HFFc6 (cell line): ENCODE measurements at regions not wholly inside any gene's neighbourhood (a gene's known extent, or its start where the extent isn't known, plus 50 kb on each side); places are given as distances from the start of the nearest gene placed in this dataset.

Experiments used
- DNase-seq: peaks from one replicate; pipeline ENCODE4 v3.0.0-alpha.2; 2018
- H3K27ac Mint-ChIP-seq: 2 replicates; pipeline ENCODE4 v1.8.0; 2020; ENCODE audit warnings: mild to moderate bottlenecking, mixed read lengths
- H3K27me3 Mint-ChIP-seq: 2 replicates; pipeline ENCODE4 v1.8.0; 2021; ENCODE audit warnings: mild to moderate bottlenecking, moderate library complexity, mixed read lengths; ENCODE audit not compliant: insufficient read depth
- H3K36me3 Mint-ChIP-seq: 2 replicates; pipeline ENCODE4 v1.8.0; 2021; ENCODE audit warnings: low read depth, mixed read lengths
- H3K4me1 Mint-ChIP-seq: 2 replicates; pipeline ENCODE4 v1.8.0; 2020; ENCODE audit warnings: low read depth, mixed read lengths
- H3K4me3 Mint-ChIP-seq: 2 replicates; pipeline ENCODE4 v1.8.0; 2020; ENCODE audit warnings: mild to moderate bottlenecking, moderate library complexity, mixed read lengths
- H3K9me3 Mint-ChIP-seq: 2 replicates; pipeline ENCODE4 v1.8.0; 2020; ENCODE audit warnings: mild to moderate bottlenecking, mixed read lengths
- TF ChIP-seq, protein P1 (sequence below): fragments of 200-600 bp; sonication (generic); IDR thresholded peaks from 2 replicates; pipeline ENCODE4 v1.5.0; 2021; ENCODE audit warnings: antibody characterized with exemption, mild to moderate bottlenecking

- H3K27me3 Mint-ChIP-seq = no peaks in the 10 kb centered on the region
- H3K36me3 Mint-ChIP-seq = no peaks in the 10 kb centered on the region
- no peaks in the 10 kb centered on the region for H3K4me1 Mint-ChIP-seq
- TF ChIP-seq, protein P1, sequence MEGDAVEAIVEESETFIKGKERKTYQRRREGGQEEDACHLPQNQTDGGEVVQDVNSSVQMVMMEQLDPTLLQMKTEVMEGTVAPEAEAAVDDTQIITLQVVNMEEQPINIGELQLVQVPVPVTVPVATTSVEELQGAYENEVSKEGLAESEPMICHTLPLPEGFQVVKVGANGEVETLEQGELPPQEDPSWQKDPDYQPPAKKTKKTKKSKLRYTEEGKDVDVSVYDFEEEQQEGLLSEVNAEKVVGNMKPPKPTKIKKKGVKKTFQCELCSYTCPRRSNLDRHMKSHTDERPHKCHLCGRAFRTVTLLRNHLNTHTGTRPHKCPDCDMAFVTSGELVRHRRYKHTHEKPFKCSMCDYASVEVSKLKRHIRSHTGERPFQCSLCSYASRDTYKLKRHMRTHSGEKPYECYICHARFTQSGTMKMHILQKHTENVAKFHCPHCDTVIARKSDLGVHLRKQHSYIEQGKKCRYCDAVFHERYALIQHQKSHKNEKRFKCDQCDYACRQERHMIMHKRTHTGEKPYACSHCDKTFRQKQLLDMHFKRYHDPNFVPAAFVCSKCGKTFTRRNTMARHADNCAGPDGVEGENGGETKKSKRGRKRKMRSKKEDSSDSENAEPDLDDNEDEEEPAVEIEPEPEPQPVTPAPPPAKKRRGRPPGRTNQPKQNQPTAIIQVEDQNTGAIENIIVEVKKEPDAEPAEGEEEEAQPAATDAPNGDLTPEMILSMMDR = no peak
- H3K9me3 Mint-ChIP-seq = peaks cover 56% of the 10 kb centered on the region
- no peak overlapping the region for H3K27ac Mint-ChIP-seq
- no peak for DNase-seq
- no peak overlapping the region for H3K4me3 Mint-ChIP-seq
Measured at GRCh38 chr2:137764646-137765045, 199.6 kb upstream of the HNMT start.

GRCh38 chr2:137769406-137769805, 194.9 kb upstream of the HNMT start:
- H3K4me3 Mint-ChIP-seq = no peak overlapping the region
- H3K27me3 Mint-ChIP-seq = no peaks in the 10 kb centered on the region
- no peaks in the 10 kb centered on the region for H3K4me1 Mint-ChIP-seq
- TF ChIP-seq, protein P1 = no peak
- no peak for DNase-seq
- H3K27ac Mint-ChIP-seq = no peak overlapping the region
- H3K36me3 Mint-ChIP-seq = no peaks in the 10 kb centered on the region
- H3K9me3 Mint-ChIP-seq = peaks cover 35% of the 10 kb centered on the region

GRCh38 chr2:137770166-137770565, 194.1 kb upstream of the HNMT start:
- no peaks in the 10 kb centered on the region for H3K36me3 Mint-ChIP-seq
- no peak overlapping the region for H3K4me3 Mint-ChIP-seq

DNA sequence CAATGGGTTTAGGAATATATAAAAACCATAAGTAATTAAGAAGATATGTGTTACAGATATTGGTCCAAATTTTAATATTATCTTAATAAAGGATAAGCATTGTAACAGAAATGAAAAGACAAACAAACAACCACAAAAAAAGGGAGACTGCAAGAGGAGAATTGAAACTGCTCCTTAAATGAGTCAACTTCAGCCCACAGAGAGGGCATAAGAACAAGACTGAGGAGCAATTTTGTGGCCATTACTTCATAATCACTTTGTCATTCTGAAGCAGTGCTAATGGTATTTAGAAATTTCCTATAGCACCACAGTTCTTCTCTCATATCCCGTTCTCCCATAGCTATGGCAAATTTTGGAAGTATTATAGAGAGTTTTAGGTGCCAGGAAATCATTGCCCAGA, 193.2 kb upstream of the HNMT start:
- Mint-ChIP-seq H3K4me3 (no peak overlapping the region), H3K9me3 (peaks cover 31% of the 10 kb centered on the region), H3K36me3 (no peaks in the 10 kb centered on the region), H3K4me1 (no peaks in the 10 kb centered on the region), H3K27ac (no peak overlapping the region), H3K27me3 (no peaks in the 10 kb centered on the region)
- TF ChIP-seq, protein P1 = no peak
- DNase-seq = no peak

More at GRCh38 chr2:137770166-137770565, 194.1 kb upstream of the HNMT start:
- TF ChIP-seq, protein P1 = no peak
- Mint-ChIP-seq H3K9me3 (peaks cover 31% of the 10 kb centered on the region), H3K4me1 (no peaks in the 10 kb centered on the region), H3K27me3 (no peaks in the 10 kb centered on the region), H3K27ac (no peak overlapping the region)
- DNase-seq = no peak

DNA sequence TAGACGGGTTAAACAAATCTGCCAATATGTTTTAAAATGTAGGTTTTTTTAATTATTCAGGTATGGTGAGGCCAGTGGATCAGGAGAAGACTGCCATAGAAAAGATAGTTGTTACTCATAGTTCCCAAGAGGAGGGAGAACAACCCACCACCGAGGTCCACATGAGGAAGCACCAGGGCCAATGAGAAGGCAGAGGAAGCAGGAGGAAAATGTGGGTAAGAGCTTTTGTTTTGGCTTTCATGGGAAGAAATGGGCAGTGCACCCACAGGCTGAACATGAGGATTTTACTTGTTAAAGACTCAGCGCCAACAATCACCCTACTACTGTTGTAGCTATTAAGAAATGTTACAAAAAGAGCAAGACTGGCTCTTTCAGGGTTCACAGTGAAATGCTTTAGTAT, 191.8 kb upstream of the HNMT start:
- Mint-ChIP-seq H3K27me3 (no peaks in the 10 kb centered on the region; the same call in 1 of the 2 replicates), H3K4me1 (no peaks in the 10 kb centered on the region), H3K27ac (no peak overlapping the region)

More for the DNA sequence above, 191.8 kb upstream of the HNMT start:
- peaks cover 32% of the 10 kb centered on the region for H3K9me3 Mint-ChIP-seq
- H3K36me3 Mint-ChIP-seq = no peaks in the 10 kb centered on the region
- no peak for DNase-seq
- no peak overlapping the region for H3K4me3 Mint-ChIP-seq
- TF ChIP-seq, protein P1 = no peak
